Occipital lobe (tissue), 1 donor: ENCODE measurements at regions not wholly inside any gene's neighbourhood (a gene's known extent, or its start where the extent isn't known, plus 50 kb on each side); places are given as distances from the start of the nearest gene placed in this dataset.

ENCODE experiments used
- DNase-seq: peaks from one replicate; lab custom pipeline; 2025; lab: John Stamatoyannopoulos, UW

GRCh38 chr5:68745448-68745847, 348.4 kb upstream of the SLC30A5 start:
- DNase-seq, result no peak

- DNase-seq, result no peak
Measured at GRCh38 chr5:68746220-68746619, 347.6 kb upstream of the SLC30A5 start.

DNA sequence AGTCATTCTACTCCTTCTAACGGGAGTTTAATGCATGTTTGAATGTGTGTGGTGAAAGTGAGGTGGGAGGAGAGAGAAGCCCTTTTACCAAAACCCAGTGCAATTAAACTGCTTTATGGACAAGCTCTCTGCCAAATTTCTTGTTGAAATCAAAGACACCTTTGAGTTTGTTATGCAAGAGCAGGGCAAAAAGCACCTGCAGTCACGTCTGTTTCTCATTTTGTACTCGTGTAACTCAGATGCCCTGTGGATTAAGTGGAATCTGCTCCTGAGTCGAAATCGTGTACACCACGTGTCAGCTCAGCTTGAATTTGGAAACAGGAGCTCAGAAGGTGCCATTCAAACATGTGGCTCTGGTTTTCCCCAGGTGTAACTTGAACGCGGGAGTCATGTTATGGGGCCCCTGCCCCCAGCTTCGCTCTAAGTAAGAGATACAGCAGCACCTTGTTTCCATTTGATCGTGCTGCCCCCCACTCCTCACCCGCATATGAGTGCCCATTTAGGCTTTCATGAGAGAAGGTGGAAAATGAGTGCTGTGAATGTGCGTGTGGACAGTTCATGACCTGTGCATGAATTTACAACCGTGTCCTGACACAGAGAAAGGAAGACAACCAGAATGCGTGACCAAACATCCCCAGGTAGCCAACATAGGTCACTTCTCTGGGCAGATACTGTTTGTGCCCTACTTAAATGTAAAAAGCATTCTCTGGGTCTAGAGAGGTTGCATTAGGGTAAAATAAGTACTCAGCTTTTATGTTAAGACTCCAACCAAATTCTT, 347.0 kb upstream of the SLC30A5 start:
- no peak for DNase-seq

DNA sequence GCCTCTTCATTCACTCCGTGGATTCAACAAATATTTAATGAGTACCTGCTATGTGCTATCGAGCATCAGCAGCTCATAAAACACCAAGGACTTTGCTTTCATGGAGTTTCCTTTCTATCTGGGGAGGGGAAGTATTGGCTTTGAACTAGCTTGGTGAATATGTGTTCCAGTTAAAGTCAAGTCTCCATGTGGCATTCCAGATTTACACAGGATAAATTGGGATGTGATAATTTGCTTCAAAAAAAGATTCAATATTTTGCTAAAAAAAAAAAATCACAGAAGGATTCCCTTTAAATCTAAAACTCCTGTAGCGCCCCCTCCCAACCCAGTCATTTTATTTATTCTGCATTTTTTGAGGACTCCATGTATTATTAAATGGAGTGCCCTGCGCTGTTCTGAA, 346.3 kb upstream of the SLC30A5 start:
- DNase-seq, result no peak

DNA sequence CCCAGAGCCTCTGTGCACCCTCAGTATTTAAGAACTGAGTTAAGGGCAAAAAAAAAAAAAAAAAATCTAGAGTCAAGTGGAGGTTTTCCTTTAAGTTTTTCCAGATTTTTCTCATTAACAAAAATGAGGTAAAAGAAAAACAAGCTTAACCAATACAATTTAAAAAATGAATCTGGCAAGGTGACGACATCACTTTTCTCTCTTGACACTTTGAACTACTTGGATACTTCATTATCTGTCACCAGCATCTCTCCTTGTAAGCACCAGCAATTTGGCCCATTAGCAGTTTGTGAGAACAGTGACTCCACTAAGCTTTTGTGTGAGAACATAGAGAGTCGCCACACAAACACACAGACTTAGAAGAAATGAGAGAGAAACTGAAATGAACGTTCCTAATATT, 345.7 kb upstream of the SLC30A5 start:
- DNase-seq, result no peak

DNA sequence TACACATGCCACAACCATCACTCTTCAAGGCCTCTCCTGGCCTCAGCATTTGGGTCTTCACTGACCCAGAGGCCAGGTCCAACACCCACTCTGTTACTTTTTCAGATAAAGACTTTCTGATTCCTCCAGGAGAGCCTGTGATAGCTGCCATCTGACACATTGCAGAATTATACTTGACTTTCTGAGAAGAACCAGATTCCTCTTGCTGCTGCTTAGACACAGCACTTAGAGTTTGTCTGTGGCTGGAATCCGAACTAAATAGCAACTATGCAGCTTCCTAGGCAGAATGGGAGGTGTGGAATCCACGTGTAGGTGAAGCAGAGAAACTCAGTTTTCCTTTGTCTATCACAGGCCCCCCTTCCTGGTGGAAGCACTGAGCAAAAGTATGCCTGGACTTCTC, 344.7 kb upstream of the SLC30A5 start:
- no peak for DNase-seq

DNA sequence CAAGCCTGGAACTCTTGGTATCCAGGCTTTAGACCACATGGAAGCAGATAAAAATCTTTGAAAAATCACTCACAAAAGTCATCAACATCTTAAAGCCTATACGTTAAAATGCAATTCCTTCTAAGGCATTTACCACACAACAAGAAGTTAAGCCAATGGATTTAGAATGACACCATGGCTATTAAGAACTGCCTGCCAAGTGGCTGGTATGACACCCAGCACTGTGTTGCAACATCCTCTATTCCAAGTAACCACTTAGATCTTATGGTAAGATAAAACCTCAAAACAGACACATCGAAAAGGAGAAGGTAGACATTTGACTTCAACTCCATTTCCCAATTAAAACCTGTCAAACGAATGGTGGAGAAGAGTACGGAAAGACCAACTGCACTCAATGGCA, 344.2 kb upstream of the SLC30A5 start:
- DNase-seq, result no peak

DNA sequence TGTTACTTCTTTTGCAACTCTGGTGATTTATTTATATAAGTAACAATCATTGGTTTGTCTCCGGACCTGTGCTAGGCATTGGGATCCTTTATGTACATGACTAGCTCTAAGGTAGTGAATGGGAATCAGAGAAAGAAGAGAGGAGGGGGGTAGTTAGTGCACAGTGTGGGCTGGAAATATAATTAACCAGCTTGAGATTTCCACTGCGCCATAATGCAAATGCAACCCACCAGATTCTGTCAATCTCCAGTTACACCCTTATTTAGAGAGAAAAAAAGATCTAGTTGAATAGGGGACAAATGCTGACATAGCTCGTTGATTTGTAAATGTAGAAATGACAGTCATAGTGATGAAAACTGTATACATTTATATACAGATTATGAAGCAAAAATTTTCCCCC, 342.2 kb upstream of the SLC30A5 start:
- no peak for DNase-seq

- no peak for DNase-seq
Measured at GRCh38 chr5:68754536-68754935, 339.3 kb upstream of the SLC30A5 start.

DNA sequence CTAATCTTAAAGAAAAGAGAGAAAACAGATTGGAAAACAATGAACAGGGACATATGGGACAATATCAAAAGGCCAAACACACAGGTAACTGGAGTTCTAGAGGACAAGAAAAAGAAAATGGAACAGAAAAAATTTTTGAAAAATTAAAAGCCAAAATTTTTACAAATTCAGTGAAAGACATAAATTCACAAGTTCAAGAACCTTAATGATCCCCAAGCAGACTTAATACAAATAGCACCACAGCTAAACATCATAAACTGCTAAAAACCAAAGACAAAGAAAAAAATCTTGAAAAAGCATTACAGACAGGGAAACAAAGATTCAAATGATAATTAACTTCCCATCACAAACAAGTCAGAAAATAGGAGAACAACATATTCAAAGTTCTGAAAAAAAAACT, 338.5 kb upstream of the SLC30A5 start:
- no peak for DNase-seq

GRCh38 chr5:68757006-68757405, 336.8 kb upstream of the SLC30A5 start:
- DNase-seq, result no peak

- no peak for DNase-seq
Measured at GRCh38 chr5:68757626-68758212, 336.1 kb upstream of the SLC30A5 start.

- no peak for DNase-seq
Measured at GRCh38 chr5:68759593-68759992, 334.2 kb upstream of the SLC30A5 start.

GRCh38 chr5:68762201-68762600, 331.6 kb upstream of the SLC30A5 start:
- DNase-seq, result no peak

- no peak for DNase-seq
Measured at GRCh38 chr5:68766952-68767464, 326.8 kb upstream of the SLC30A5 start.

- no peak for DNase-seq
Measured at GRCh38 chr5:68770551-68770950, 323.3 kb upstream of the SLC30A5 start.

DNA sequence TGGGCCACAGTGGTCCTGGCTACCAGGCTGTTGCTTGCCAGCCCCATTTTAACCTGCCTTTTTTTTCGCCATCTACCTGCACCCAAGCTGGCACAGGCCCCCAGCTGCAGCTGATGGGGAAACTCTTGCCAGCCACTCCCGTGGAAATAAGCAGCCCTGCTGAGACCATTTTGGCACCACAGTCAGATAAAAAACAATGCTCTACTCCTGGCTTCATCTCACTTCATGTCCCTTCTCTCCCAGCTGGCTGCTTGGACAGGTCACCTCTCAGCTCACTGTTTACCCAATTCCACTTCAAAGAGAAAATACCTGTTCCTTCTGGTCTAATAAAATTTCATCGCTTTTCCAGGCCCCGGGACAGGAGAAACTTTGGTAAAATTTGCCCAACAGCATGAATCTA, 322.6 kb upstream of the SLC30A5 start:
- DNase-seq, result no peak

GRCh38 chr5:68771732-68772131, 322.1 kb upstream of the SLC30A5 start:
- no peak for DNase-seq

DNA sequence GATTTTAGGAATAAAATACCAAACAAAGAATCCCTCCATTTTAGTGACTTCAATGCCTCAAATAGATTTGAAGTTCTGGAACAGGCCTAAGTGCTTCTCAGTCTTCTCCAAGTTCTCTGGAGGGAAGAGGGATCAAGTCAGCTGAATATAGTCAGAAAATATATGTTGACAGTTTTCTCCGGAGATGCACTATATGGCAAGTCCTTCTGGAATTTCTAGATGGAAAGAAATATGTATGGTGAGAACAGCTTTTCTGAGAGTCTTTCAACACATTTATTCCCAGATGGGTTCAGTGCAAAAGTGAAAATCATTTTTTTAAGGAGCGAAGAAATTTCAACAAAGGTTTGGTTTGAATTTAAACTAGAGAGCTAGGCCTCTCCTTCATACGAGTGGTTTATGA, 317.4 kb upstream of the SLC30A5 start:
- DNase-seq, result no peak

- DNase-seq, result no peak
Measured at GRCh38 chr5:68777135-68777534, 316.7 kb upstream of the SLC30A5 start.

- DNase-seq, result no peak
Measured at GRCh38 chr5:68778484-68778883, 315.3 kb upstream of the SLC30A5 start.

DNA sequence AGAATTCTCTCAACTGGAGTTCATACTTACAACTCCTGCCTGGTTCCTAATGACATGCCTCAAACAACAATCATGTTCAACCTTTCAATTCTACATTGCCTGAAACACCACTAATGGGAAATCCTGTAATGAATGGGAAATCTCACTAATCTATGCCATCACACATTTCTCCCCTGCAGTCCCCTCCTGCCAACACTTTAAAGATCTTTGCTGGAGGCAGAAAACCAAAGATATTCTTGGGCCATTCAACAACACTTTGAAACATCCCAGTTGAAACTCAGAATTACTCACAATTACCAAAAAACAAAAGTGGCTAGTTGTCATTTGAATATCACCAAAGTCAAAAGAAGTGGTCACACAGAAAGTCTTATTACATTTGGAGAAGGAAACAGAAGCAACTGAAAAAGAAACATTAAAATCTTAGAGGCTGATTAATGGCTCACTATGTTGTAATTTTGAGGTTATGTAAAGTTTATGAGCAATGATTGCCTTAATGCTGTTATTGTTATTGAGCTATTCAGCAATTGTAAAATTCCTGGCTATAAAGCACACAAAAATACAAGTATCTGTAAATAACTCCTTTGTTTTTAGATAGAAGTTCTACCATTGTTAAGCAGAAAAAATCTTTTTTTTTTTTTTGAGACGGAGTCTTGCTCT, 313.4 kb upstream of the SLC30A5 start:
- no peak for DNase-seq

DNA sequence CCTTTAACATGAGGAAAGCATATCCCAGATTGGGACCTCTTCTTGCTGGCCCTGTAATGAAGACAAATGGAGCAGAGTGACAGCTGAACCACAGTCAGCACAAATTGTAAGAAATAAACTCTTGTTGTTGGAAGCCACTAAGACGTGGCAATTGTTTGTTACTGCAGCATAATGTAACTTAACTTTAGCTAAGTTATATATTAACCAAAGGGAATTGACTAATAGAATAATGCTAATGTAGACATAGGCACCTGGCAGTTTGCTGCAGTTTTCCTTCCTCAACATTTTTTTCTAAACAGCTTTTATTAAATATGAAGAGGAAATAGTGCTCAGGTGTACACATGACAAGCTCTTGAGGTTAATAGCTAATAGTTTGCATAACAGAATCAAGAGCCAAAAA, 300.7 kb upstream of the SLC30A5 start:
- DNase-seq, result no peak
